Neural cell (in vitro differentiated cells): ENCODE measurements at regions not wholly inside any gene's neighbourhood (a gene's known extent, or its start where the extent isn't known, plus 50 kb on each side); places are given as distances from the start of the nearest gene placed in this dataset.
A peak's percentile ranks its signal among the peaks of the same experiment; 100 is the strongest.

Experiments used
- H2AFZ ChIP-seq: fragments of 200-600, 300-800 bp; sonication (generic), shearing (Covaris generic); 2 replicates; pipeline ENCODE4 v1.6.0; 2014; ENCODE audit warnings: low read depth, mild to moderate bottlenecking, antibody characterized with exemption, low read length, moderate library complexity
- H3F3A ChIP-seq: fragments of 200-600 bp; shearing (Covaris generic); 2 replicates; pipeline ENCODE4 v1.6.1; 2016; ENCODE audit warnings: mild to moderate bottlenecking, moderate library complexity, mixed read lengths, antibody characterized with exemption, low read length; ENCODE audit not compliant: insufficient read depth, poor library complexity, severe bottlenecking
- H3K27ac ChIP-seq: fragments of 200-600, 300-800 bp; sonication (generic), shearing (Covaris generic); 2 replicates; pipeline ENCODE4 v1.5.1; 2014; ENCODE audit warnings: mild to moderate bottlenecking, low read length, moderate library complexity
- H3K27me3 ChIP-seq: fragments of 300-800, 200-600 bp; sonication (generic), shearing (Covaris generic); 2 replicates; pipeline ENCODE4 v1.6.0; 2014; ENCODE audit warnings: mild to moderate bottlenecking, low read depth, low read length, moderate library complexity; ENCODE audit not compliant: insufficient read depth
- H3K36me3 ChIP-seq: fragments of 300-800, 200-600 bp; sonication (generic), shearing (Covaris generic); 2 replicates; pipeline ENCODE4 v1.5.1; 2014; ENCODE audit warnings: mild to moderate bottlenecking, antibody characterized with exemption, low read length, moderate library complexity; ENCODE audit not compliant: insufficient read depth
- H3K4me2 ChIP-seq: fragments of 300-800, 200-600 bp; sonication (generic), shearing (Covaris generic); 2 replicates; pipeline ENCODE4 v1.6.0; 2014; ENCODE audit warnings: mild to moderate bottlenecking, low read length
- H3K4me3 ChIP-seq: fragments of 300-800, 200-600 bp; sonication (generic), shearing (Covaris generic); 2 replicates; pipeline ENCODE4 v1.5.1; 2014; ENCODE audit warnings: mild to moderate bottlenecking, low read length, moderate library complexity
- H3K79me2 ChIP-seq: fragments of 200-600 bp; shearing (Covaris generic); replicated peaks from 2 replicates; pipeline ENCODE4 v1.6.0; 2014; ENCODE audit warnings: mild to moderate bottlenecking, low read length, moderate library complexity; ENCODE audit not compliant: insufficient read depth
- H3K9ac ChIP-seq: fragments of 300-800, 200-600 bp; sonication (generic), shearing (Covaris generic); 2 replicates; pipeline ENCODE4 v1.6.1; 2016; ENCODE audit warnings: mild to moderate bottlenecking, low read length, mixed read lengths
- H3K9me2 ChIP-seq: fragments of 200-600 bp; shearing (Covaris generic); 2 replicates; pipeline ENCODE4 v1.6.1; 2016; ENCODE audit warnings: mild to moderate bottlenecking, low read length, mixed read lengths; ENCODE audit not compliant: insufficient read depth
- H3K9me3 ChIP-seq: fragments of 200-600, 300-800 bp; sonication (generic), shearing (Covaris generic); 2 replicates; pipeline ENCODE4 v1.6.1; 2016; ENCODE audit warnings: mild to moderate bottlenecking, mixed run types, low read length, moderate library complexity, mixed read lengths
- H4K20me1 ChIP-seq: fragments of 200-600 bp; shearing (Covaris generic); 2 replicates; pipeline ENCODE4 v1.6.1; 2016; ENCODE audit warnings: mild to moderate bottlenecking, mixed run types; ENCODE audit not compliant: insufficient read depth
- EP300 ChIP-seq: fragments of 450-650 bp; conservative IDR thresholded peaks from 2 replicates; pipeline ENCODE4 v1.6.1; 2014; ENCODE audit warnings: antibody characterized with exemption, mild to moderate bottlenecking, moderate library complexity; ENCODE audit not compliant: poor library complexity, severe bottlenecking
- EZH2 ChIP-seq: fragments of 200-600, 300-800 bp; shearing (Covaris generic), sonication (generic); IDR thresholded peaks from 2 replicates; pipeline ENCODE4 v1.6.1; 2014; ENCODE audit warnings: antibody characterized with exemption, low read length, borderline replicate concordance, mild to moderate bottlenecking; ENCODE audit not compliant: insufficient read depth, poor library complexity, severe bottlenecking
- MXI1 ChIP-seq: fragments of 450-650 bp; conservative IDR thresholded peaks from 2 replicates; pipeline ENCODE4 v1.6.1; 2014; ENCODE audit warnings: antibody characterized with exemption, mild to moderate bottlenecking; ENCODE audit not compliant: poor library complexity, severe bottlenecking
- POLR2AphosphoS5 ChIP-seq: IDR thresholded peaks from 2 replicates; pipeline ENCODE4 v1.6.1; 2012
- RAD21 ChIP-seq: fragments of 450-650 bp; conservative IDR thresholded peaks from 2 replicates; pipeline ENCODE4 v1.6.1; 2014; ENCODE audit warnings: antibody characterized with exemption, mild to moderate bottlenecking, moderate library complexity
- SMC3 ChIP-seq: fragments of 450-650 bp; conservative IDR thresholded peaks from 2 replicates; pipeline ENCODE4 v1.6.1; 2014; ENCODE audit warnings: antibody characterized with exemption, mild to moderate bottlenecking, moderate library complexity; ENCODE audit not compliant: poor library complexity
- TAF1 ChIP-seq: IDR thresholded peaks from 2 replicates; pipeline ENCODE4 v1.6.1; 2012; ENCODE audit warnings: low read depth
- TF ChIP-seq, protein P1 (sequence below): fragments of 450-650 bp; IDR thresholded peaks from 2 replicates; pipeline ENCODE4 v1.5.1; 2014; ENCODE audit warnings: antibody characterized with exemption, mild to moderate bottlenecking, moderate library complexity; ENCODE audit not compliant: poor library complexity, severe bottlenecking
- TF ChIP-seq, protein P2 (sequence below): IDR thresholded peaks from 2 replicates; pipeline ENCODE4 v1.6.1; 2012; ENCODE audit warnings: borderline replicate concordance

GRCh38 chr2:222776792-222777191, 84.0 kb upstream of the ACSL3 start:
- no peaks in the 10 kb centered on the region for H3K36me3 ChIP-seq
- H3K9me2 ChIP-seq: no peaks in the 10 kb centered on the region
- no peaks in the 10 kb centered on the region for H3K79me2 ChIP-seq
- no peak overlapping the region for H3K4me3 ChIP-seq
- H3K4me2 ChIP-seq: no peak overlapping the region
- no peak overlapping the region for H3K27ac ChIP-seq
- no peaks in the 10 kb centered on the region for H4K20me1 ChIP-seq
- H2AFZ ChIP-seq: no peak overlapping the region
- no peaks in the 10 kb centered on the region for H3F3A ChIP-seq
- no peaks in the 10 kb centered on the region for H3K27me3 ChIP-seq
- no peaks in the 10 kb centered on the region for H3K9me3 ChIP-seq
- no peak overlapping the region for H3K9ac ChIP-seq
- no peak for TF ChIP-seq POLR2AphosphoS5
- no peak for TF ChIP-seq MXI1
- no peak for TF ChIP-seq EP300
- TF ChIP-seq, protein P1, sequence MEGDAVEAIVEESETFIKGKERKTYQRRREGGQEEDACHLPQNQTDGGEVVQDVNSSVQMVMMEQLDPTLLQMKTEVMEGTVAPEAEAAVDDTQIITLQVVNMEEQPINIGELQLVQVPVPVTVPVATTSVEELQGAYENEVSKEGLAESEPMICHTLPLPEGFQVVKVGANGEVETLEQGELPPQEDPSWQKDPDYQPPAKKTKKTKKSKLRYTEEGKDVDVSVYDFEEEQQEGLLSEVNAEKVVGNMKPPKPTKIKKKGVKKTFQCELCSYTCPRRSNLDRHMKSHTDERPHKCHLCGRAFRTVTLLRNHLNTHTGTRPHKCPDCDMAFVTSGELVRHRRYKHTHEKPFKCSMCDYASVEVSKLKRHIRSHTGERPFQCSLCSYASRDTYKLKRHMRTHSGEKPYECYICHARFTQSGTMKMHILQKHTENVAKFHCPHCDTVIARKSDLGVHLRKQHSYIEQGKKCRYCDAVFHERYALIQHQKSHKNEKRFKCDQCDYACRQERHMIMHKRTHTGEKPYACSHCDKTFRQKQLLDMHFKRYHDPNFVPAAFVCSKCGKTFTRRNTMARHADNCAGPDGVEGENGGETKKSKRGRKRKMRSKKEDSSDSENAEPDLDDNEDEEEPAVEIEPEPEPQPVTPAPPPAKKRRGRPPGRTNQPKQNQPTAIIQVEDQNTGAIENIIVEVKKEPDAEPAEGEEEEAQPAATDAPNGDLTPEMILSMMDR: no peak
- no peak for TF ChIP-seq EZH2
- TF ChIP-seq TAF1: no peak
- TF ChIP-seq, protein P2, sequence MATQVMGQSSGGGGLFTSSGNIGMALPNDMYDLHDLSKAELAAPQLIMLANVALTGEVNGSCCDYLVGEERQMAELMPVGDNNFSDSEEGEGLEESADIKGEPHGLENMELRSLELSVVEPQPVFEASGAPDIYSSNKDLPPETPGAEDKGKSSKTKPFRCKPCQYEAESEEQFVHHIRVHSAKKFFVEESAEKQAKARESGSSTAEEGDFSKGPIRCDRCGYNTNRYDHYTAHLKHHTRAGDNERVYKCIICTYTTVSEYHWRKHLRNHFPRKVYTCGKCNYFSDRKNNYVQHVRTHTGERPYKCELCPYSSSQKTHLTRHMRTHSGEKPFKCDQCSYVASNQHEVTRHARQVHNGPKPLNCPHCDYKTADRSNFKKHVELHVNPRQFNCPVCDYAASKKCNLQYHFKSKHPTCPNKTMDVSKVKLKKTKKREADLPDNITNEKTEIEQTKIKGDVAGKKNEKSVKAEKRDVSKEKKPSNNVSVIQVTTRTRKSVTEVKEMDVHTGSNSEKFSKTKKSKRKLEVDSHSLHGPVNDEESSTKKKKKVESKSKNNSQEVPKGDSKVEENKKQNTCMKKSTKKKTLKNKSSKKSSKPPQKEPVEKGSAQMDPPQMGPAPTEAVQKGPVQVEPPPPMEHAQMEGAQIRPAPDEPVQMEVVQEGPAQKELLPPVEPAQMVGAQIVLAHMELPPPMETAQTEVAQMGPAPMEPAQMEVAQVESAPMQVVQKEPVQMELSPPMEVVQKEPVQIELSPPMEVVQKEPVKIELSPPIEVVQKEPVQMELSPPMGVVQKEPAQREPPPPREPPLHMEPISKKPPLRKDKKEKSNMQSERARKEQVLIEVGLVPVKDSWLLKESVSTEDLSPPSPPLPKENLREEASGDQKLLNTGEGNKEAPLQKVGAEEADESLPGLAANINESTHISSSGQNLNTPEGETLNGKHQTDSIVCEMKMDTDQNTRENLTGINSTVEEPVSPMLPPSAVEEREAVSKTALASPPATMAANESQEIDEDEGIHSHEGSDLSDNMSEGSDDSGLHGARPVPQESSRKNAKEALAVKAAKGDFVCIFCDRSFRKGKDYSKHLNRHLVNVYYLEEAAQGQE: no peak
- no peak for TF ChIP-seq RAD21
- TF ChIP-seq SMC3: no peak

DNA sequence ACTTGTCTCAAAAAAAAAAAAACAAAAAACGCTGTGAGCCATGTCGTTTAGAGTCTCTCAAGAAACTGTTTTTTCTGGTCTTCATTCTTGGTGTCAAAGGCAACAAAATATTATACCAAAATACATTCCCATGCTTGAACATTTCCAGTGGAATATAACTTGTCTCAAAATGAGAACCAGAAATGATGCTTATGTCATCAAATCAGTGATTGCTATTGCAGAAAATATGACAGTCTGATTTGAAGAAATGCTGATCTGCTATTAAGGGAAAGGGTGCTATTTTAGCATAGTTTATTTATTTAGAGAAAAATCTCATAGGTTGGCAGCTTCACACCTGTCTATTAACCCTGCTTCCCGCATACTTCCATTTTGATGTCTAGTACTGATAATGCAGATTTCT, 82.4 kb upstream of the ACSL3 start:
- Histone ChIP-seq H2AFZ (no peak overlapping the region), H3K4me3 (no peak overlapping the region), H3K9ac (no peak overlapping the region), H3K9me2 (no peaks in the 10 kb centered on the region), H4K20me1 (no peaks in the 10 kb centered on the region), H3K79me2 (no peaks in the 10 kb centered on the region), H3F3A (no peaks in the 10 kb centered on the region), H3K4me2 (no peak overlapping the region), H3K27me3 (no peaks in the 10 kb centered on the region), H3K36me3 (no peaks in the 10 kb centered on the region), H3K27ac (no peak overlapping the region), H3K9me3 (no peaks in the 10 kb centered on the region)
- peak; percentile 24 for TF ChIP-seq EP300
- TF ChIP-seq, protein P2: no peak
